ENCODE measurements at regions not wholly inside any gene's neighbourhood (a gene's known extent, or its start where the extent isn't known, plus 50 kb on each side); places are given as distances from the start of the nearest gene placed in this dataset.

GRCh38 chr4:117014236-117014635 lies 71.1 kb downstream of the TRAM1L1 start:
- TF ChIP-seq CTCF (conservative IDR thresholded peaks at IDR 0.05 in 1 of 2, IDR thresholded peaks at IDR 0.05 in 1 of 2; ENCODE audit: extremely low read depth in 1 of 2, insufficient read depth in 1 of 2, low read depth in 1 of 2, low read length in 2 of 2) = no peak
- TF ChIP-seq EZH2 (IDR thresholded peaks at IDR 0.05; ENCODE audit: borderline replicate concordance, low read length) = no peak

Data from mammary epithelial cell (primary cell).